ENCODE measurements at regions not wholly inside any gene's neighbourhood (a gene's known extent, or its start where the extent isn't known, plus 50 kb on each side); places are given as distances from the start of the nearest gene placed in this dataset.
A peak's percentile ranks its signal among the peaks of the same experiment; 100 is the strongest.

DNA sequence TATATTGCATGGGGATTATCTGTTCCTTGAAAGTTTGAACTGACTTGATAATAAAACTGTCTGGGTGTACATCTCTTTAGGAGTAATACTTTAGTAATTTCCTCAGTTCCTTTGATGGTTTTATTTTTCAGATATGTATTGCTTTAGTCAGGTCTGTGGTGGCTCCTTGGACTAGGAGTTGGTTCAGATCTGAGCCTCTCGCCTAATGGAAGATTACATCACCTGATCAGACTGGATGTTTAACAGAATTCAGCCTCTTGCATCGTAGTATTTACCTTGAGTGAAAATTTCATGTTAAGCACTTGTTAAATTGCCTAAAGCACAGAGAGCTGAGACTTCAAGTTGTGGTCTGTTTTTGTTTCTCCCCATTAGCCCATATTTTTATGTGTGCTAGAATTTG is 267.3 kb downstream of the MAP2K4 start:
- TF ChIP-seq, protein P1, sequence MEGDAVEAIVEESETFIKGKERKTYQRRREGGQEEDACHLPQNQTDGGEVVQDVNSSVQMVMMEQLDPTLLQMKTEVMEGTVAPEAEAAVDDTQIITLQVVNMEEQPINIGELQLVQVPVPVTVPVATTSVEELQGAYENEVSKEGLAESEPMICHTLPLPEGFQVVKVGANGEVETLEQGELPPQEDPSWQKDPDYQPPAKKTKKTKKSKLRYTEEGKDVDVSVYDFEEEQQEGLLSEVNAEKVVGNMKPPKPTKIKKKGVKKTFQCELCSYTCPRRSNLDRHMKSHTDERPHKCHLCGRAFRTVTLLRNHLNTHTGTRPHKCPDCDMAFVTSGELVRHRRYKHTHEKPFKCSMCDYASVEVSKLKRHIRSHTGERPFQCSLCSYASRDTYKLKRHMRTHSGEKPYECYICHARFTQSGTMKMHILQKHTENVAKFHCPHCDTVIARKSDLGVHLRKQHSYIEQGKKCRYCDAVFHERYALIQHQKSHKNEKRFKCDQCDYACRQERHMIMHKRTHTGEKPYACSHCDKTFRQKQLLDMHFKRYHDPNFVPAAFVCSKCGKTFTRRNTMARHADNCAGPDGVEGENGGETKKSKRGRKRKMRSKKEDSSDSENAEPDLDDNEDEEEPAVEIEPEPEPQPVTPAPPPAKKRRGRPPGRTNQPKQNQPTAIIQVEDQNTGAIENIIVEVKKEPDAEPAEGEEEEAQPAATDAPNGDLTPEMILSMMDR (IDR thresholded peaks at IDR 0.05; ENCODE audit: insufficient read depth, low read depth, low read length) = no peak
- peak; percentile 4 for DNase-seq (ENCODE audit: low read depth)
- H3K4me3 ChIP-seq (ENCODE audit: low read depth, low read length) = no peak overlapping the region

GRCh38 chr17:12290207-12290606 is 269.5 kb downstream of the MAP2K4 start:
- TF ChIP-seq, protein P1 (IDR thresholded peaks at IDR 0.05; ENCODE audit: insufficient read depth, low read depth, low read length) = no peak
- no peak overlapping the region for H3K4me3 ChIP-seq (ENCODE audit: low read depth, low read length)
- DNase-seq (ENCODE audit: low read depth) = no peak

DNA sequence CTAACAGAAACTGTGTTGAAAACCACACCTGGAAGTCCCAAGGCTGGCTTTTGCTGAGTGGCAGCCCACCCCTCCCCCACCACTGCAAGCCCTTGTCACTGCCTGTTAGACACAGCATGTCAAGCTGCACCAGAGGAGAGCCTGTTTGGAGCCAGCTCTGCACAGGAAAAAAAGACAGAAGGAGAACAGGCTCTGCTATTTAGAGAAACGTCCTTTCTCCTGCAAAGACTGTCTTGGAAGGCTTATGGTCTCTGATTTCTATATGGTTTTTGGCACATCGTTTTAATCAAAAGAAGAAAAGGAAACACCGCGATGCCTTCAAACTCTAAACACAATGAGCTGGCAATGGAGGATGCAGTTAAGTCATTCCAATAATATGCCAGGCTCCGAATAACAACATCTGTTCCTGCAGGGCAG is 275.5 kb downstream of the MAP2K4 start:
- no peak for DNase-seq (ENCODE audit: low read depth)
- TF ChIP-seq, protein P1 (IDR thresholded peaks at IDR 0.05; ENCODE audit: insufficient read depth, low read depth, low read length) = no peak
- H3K4me3 ChIP-seq (ENCODE audit: low read depth, low read length) = no peak overlapping the region

DNA sequence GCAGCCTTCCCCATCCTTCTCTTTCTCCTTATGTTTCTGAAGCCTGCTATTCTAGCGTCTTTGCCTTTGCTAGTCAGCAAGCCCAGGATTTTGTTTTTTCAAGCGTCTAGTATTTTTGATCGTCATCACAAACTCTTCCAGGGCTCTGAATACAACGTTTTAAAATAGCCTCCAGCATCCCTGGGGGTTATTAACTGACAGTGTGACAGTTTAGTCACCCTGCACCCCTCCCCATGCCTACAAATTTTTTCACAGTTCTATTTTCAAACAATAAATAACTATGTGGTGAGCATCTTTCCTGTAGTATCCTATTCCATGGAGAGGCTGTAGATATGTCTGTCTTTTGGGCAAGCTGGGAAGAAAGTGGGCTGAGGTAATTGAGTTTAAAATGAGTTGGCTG is 280.9 kb downstream of the MAP2K4 start:
- DNase-seq (ENCODE audit: low read depth) = no peak
- TF ChIP-seq, protein P1 (IDR thresholded peaks at IDR 0.05; ENCODE audit: insufficient read depth, low read depth, low read length) = no peak
- H3K4me3 ChIP-seq (ENCODE audit: low read depth, low read length) = no peak overlapping the region

GRCh38 chr17:12302711-12303110 is 282.0 kb downstream of the MAP2K4 start:
- H3K4me3 ChIP-seq (ENCODE audit: low read depth, low read length) = no peak overlapping the region
- no peak for DNase-seq (ENCODE audit: low read depth)
- TF ChIP-seq, protein P1 (IDR thresholded peaks at IDR 0.05; ENCODE audit: insufficient read depth, low read depth, low read length) = no peak

DNA sequence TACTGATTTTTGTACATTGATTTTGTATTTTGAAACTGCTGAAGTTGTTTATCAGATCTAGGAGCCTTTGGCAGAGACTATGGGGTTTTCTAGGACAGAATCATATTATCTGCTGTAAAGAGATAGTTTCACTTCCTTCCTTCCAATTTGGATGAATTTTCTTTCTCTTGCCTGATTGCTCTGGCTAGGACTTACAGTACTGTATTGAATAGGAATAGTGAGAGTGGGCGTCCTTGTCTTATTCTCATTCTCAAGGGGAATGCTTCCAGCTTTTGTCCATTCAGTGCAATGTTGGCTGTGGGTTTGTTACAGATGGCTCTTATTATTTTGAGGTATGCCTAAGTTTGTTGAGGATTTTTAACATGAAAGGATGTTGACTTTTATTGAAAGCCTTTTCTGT is 290.1 kb downstream of the MAP2K4 start:
- no peak for DNase-seq (ENCODE audit: low read depth)
- no peak overlapping the region for H3K4me3 ChIP-seq (ENCODE audit: low read depth, low read length)
- TF ChIP-seq, protein P1 (IDR thresholded peaks at IDR 0.05; ENCODE audit: insufficient read depth, low read depth, low read length) = no peak

DNA sequence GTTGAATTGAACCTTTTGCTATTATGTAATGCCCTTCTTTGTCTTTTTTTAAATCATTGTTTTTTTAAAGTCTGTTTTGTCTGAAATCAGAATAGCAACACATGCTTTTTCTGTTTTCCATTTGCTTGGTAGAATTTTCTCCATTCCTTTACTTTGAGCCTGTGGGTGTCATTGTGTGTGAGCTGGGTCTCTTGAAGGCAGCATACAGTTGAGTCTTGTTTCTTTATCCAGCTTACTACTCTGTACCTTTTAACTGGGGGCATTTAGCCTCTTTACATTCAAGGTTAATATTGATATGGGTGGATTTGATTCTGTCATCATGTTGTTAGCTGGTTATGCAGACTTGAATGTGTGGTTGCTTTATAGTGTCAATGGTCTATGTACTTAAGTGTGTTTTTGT is 292.0 kb downstream of the MAP2K4 start:
- DNase-seq (ENCODE audit: low read depth) = no peak
- TF ChIP-seq, protein P1 (IDR thresholded peaks at IDR 0.05; ENCODE audit: insufficient read depth, low read depth, low read length) = no peak
- H3K4me3 ChIP-seq (ENCODE audit: low read depth, low read length) = no peak overlapping the region
